OCI-LY3 (cell line): ENCODE measurements at regions not wholly inside any gene's neighbourhood (a gene's known extent, or its start where the extent isn't known, plus 50 kb on each side); places are given as distances from the start of the nearest gene placed in this dataset.

ENCODE experiments used
- CTCF ChIP-seq: fragments of 200-600, 300-600 bp; sonication (generic); IDR thresholded peaks from 2 replicates; pipeline ENCODE4 v1.5.1; 2014; ENCODE audit warnings: antibody characterized with exemption, low read length, low read depth
- EZH2phosphoT487 ChIP-seq: fragments of 200-600 bp; shearing (Covaris generic); IDR thresholded peaks from 2 replicates; pipeline ENCODE4 v1.6.1; 2018; ENCODE audit warnings: antibody characterized with exemption, mixed run types, low read depth

GRCh38 chr12:27176765-27177164 lies 67.3 kb upstream of the STK38L start:
- no peak for TF ChIP-seq CTCF
- no peak for TF ChIP-seq EZH2phosphoT487
